Liver (tissue), 8 donors: ENCODE measurements at regions not wholly inside any gene's neighbourhood (a gene's known extent, or its start where the extent isn't known, plus 50 kb on each side); places are given as distances from the start of the nearest gene placed in this dataset.

ENCODE experiments used
- DNase-seq: peaks from one replicate; pipeline ENCODE4 v3.0.0-alpha.2; 2017; ENCODE audit warnings: low spot score
- H3K27ac ChIP-seq, 2 donors: one replicate each; pipeline ENCODE4 v1.7.0; 2013; ENCODE audit warnings: inconsistent platforms in 2 of 2, low read length in 2 of 2, control low read depth in 1 of 2, low read depth in 1 of 2, mild to moderate bottlenecking in 1 of 2
- H3K27me3 ChIP-seq, 4 donors: one replicate each; pipeline versions ENCODE4 v1.6.1 to v1.7.0; 2013; ENCODE audit warnings: low read length in 3 of 4, inconsistent platforms in 1 of 4, mild to moderate bottlenecking in 1 of 4, moderate library complexity in 1 of 4; ENCODE audit not compliant: control insufficient read depth in 4 of 4, insufficient read depth in 4 of 4
- H3K36me3 ChIP-seq, 4 donors: one replicate each; pipeline versions ENCODE4 v1.6.1 to v1.7.0; 2013; ENCODE audit warnings: low read length in 3 of 4, mild to moderate bottlenecking in 3 of 4, low read depth in 1 of 4, moderate library complexity in 1 of 4; ENCODE audit not compliant: control insufficient read depth in 4 of 4, insufficient read depth in 3 of 4
- H3K4me1 ChIP-seq, 4 donors: one replicate each; pipeline versions ENCODE4 v1.6.1 to v1.7.0; 2013; ENCODE audit warnings: low read length in 3 of 4, mild to moderate bottlenecking in 3 of 4, moderate library complexity in 1 of 4; ENCODE audit not compliant: control insufficient read depth in 4 of 4, insufficient read depth in 4 of 4
- H3K4me3 ChIP-seq, 3 donors: one replicate each; pipeline versions ENCODE4 v1.6.1 to v1.7.0; 2013; ENCODE audit warnings: low read length in 3 of 3, control low read depth in 1 of 3, low read depth in 1 of 3, mild to moderate bottlenecking in 1 of 3
- H3K9ac ChIP-seq, 2 donors: one replicate each; pipeline ENCODE4 v1.7.0; 2013; ENCODE audit warnings: low read length in 2 of 2, mild to moderate bottlenecking in 2 of 2, moderate library complexity in 2 of 2, control low read depth in 1 of 2, low read depth in 1 of 2
- H3K9me3 ChIP-seq, 4 donors: one replicate each; pipeline versions ENCODE4 v1.6.1 to v1.7.0; 2013; ENCODE audit warnings: low read length in 3 of 4; ENCODE audit not compliant: control insufficient read depth in 4 of 4
- ATF3 ChIP-seq: IDR thresholded peaks from 2 replicates; pipeline ENCODE4 v1.6.1; 2016; ENCODE audit warnings: antibody characterized with exemption
- EGR1 ChIP-seq, 2 donors: IDR thresholded peaks; 2 replicates each; pipeline ENCODE4 v1.6.1; 2016 to 2018; ENCODE audit warnings: antibody characterized with exemption in 2 of 2, low read depth in 2 of 2
- FOXA1 ChIP-seq: IDR thresholded peaks from 2 replicates; pipeline ENCODE4 v1.6.1; 2016; ENCODE audit warnings: antibody characterized with exemption
- FOXA2 ChIP-seq: IDR thresholded peaks from 2 replicates; pipeline ENCODE4 v1.6.1; 2016; ENCODE audit warnings: antibody characterized with exemption
- GABPA ChIP-seq, 2 donors: IDR thresholded peaks in 1 of 2; conservative IDR thresholded peaks in 1 of 2; 2 replicates each; pipeline ENCODE4 v1.6.1; 2016; ENCODE audit warnings: antibody characterized with exemption in 2 of 2, mild to moderate bottlenecking in 1 of 2, moderate library complexity in 1 of 2
- HNF4A ChIP-seq, 2 donors: conservative IDR thresholded peaks; 2 replicates each; pipeline ENCODE4 v1.6.1; 2016; ENCODE audit warnings: antibody characterized with exemption in 2 of 2, mild to moderate bottlenecking in 2 of 2
- HNF4G ChIP-seq: IDR thresholded peaks from 2 replicates; pipeline ENCODE4 v1.6.1; 2016; ENCODE audit warnings: antibody characterized with exemption
- JUND ChIP-seq, 2 donors: IDR thresholded peaks; 2 replicates each; pipeline ENCODE4 v1.6.1; 2016; ENCODE audit warnings: antibody characterized with exemption in 2 of 2
- MAX ChIP-seq: IDR thresholded peaks from 2 replicates; pipeline ENCODE4 v1.6.1; 2016; ENCODE audit warnings: antibody characterized with exemption
- NR2F2 ChIP-seq: IDR thresholded peaks from 2 replicates; pipeline ENCODE4 v1.6.1; 2016; ENCODE audit warnings: antibody characterized with exemption
- RAD21 ChIP-seq, 2 donors: IDR thresholded peaks; 2 replicates each; pipeline ENCODE4 v1.6.1; 2016; ENCODE audit warnings: antibody characterized with exemption in 2 of 2, mild to moderate bottlenecking in 2 of 2
- RXRA ChIP-seq, 2 donors: IDR thresholded peaks; 2 replicates each; pipeline ENCODE4 v1.6.1; 2017 to 2018; ENCODE audit warnings: antibody characterized with exemption in 2 of 2, mild to moderate bottlenecking in 1 of 2
- SP1 ChIP-seq: IDR thresholded peaks from 2 replicates; pipeline ENCODE4 v1.6.1; 2018; ENCODE audit warnings: antibody characterized with exemption, mild to moderate bottlenecking
- TAF1 ChIP-seq: conservative IDR thresholded peaks from 2 replicates; pipeline ENCODE4 v1.6.1; 2016; ENCODE audit warnings: antibody characterized with exemption, mild to moderate bottlenecking
- YY1 ChIP-seq: IDR thresholded peaks from 2 replicates; pipeline ENCODE4 v1.6.1; 2016; ENCODE audit warnings: antibody characterized with exemption, mild to moderate bottlenecking
- WGBS: extraction: QIAGEN DNeasy Blood & Tissue Kit; methylation state at CpG from one replicate; pipeline ENCODE4 v1.1.7; 2013; 5-methylcytosine and 5-hydroxymethylcytosine counted together
- TF ChIP-seq, protein P1 (sequence below): IDR thresholded peaks from 2 replicates; pipeline ENCODE4 v1.6.1; 2016; ENCODE audit warnings: antibody characterized with exemption
- TF ChIP-seq, protein P2 (sequence below): IDR thresholded peaks from 2 replicates; pipeline ENCODE4 v1.6.1; 2016; ENCODE audit warnings: antibody characterized with exemption, mild to moderate bottlenecking
- TF ChIP-seq, protein P3 (sequence below): fragments of 150-350 bp; IDR thresholded peaks from 2 replicates; pipeline ENCODE4 v1.5.1; 2017; ENCODE audit warnings: improper control_type of control experiment, low read depth, low read length; ENCODE audit not compliant: missing input control
- donor health status: healthy.
- donor health status: healthy.
- donor health status: healthy.
- donor health status: healthy.
- donor health status: healthy.

GRCh38 chr2:236706803-236707202 is 137.2 kb downstream of the ACKR3 start:
- TF ChIP-seq, protein P1, sequence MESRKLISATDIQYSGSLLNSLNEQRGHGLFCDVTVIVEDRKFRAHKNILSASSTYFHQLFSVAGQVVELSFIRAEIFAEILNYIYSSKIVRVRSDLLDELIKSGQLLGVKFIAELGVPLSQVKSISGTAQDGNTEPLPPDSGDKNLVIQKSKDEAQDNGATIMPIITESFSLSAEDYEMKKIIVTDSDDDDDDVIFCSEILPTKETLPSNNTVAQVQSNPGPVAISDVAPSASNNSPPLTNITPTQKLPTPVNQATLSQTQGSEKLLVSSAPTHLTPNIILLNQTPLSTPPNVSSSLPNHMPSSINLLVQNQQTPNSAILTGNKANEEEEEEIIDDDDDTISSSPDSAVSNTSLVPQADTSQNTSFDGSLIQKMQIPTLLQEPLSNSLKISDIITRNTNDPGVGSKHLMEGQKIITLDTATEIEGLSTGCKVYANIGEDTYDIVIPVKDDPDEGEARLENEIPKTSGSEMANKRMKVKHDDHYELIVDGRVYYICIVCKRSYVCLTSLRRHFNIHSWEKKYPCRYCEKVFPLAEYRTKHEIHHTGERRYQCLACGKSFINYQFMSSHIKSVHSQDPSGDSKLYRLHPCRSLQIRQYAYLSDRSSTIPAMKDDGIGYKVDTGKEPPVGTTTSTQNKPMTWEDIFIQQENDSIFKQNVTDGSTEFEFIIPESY: no peak
- no peak for TF ChIP-seq YY1
- no peak for TF ChIP-seq RXRA (IDR thresholded peaks at IDR 0.05)
- no peak for TF ChIP-seq MAX
- TF ChIP-seq HNF4A (conservative IDR thresholded peaks at IDR 0.05): no peak
- TF ChIP-seq TAF1: no peak
- TF ChIP-seq, protein P2, sequence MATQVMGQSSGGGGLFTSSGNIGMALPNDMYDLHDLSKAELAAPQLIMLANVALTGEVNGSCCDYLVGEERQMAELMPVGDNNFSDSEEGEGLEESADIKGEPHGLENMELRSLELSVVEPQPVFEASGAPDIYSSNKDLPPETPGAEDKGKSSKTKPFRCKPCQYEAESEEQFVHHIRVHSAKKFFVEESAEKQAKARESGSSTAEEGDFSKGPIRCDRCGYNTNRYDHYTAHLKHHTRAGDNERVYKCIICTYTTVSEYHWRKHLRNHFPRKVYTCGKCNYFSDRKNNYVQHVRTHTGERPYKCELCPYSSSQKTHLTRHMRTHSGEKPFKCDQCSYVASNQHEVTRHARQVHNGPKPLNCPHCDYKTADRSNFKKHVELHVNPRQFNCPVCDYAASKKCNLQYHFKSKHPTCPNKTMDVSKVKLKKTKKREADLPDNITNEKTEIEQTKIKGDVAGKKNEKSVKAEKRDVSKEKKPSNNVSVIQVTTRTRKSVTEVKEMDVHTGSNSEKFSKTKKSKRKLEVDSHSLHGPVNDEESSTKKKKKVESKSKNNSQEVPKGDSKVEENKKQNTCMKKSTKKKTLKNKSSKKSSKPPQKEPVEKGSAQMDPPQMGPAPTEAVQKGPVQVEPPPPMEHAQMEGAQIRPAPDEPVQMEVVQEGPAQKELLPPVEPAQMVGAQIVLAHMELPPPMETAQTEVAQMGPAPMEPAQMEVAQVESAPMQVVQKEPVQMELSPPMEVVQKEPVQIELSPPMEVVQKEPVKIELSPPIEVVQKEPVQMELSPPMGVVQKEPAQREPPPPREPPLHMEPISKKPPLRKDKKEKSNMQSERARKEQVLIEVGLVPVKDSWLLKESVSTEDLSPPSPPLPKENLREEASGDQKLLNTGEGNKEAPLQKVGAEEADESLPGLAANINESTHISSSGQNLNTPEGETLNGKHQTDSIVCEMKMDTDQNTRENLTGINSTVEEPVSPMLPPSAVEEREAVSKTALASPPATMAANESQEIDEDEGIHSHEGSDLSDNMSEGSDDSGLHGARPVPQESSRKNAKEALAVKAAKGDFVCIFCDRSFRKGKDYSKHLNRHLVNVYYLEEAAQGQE: no peak
- no peak for TF ChIP-seq SP1
- no peak for TF ChIP-seq EGR1 (IDR thresholded peaks at IDR 0.05; ENCODE audit: low read depth in 2 of 2)
- TF ChIP-seq JUND (IDR thresholded peaks at IDR 0.05): no peak
- no peak for TF ChIP-seq ATF3
- no peak for TF ChIP-seq HNF4G
- no peak for TF ChIP-seq GABPA (IDR thresholded peaks at IDR 0.05 in 1 of 2, conservative IDR thresholded peaks at IDR 0.05 in 1 of 2)
- TF ChIP-seq NR2F2: no peak
- Histone ChIP-seq H3K9me3 (no peaks in the 10 kb centered on the region), H3K4me3 (no peak overlapping the region), H3K9ac (no peak overlapping the region), H3K27ac (no peak overlapping the region), H3K27me3 (no peaks in the 10 kb centered on the region), H3K36me3 (no peaks in the 10 kb centered on the region), H3K4me1 (peaks cover 4 to 45% (median 39%) of the 10 kb centered on the region in 4 donors)
- no peak for DNase-seq

- no peaks in the 10 kb centered on the region for H3K36me3 ChIP-seq
- no peak overlapping the region for H3K27ac ChIP-seq
- no peaks in the 10 kb centered on the region for H3K27me3 ChIP-seq
- WGBS: 80% methylated on average over 2 of the region's 2 CpGs
- H3K9me3 ChIP-seq: no peaks in the 10 kb centered on the region
- H3K4me3 ChIP-seq: no peak overlapping the region
- peaks cover 0 to 17% (median 12%) of the 10 kb centered on the region in 4 donors for H3K4me1 ChIP-seq
- no peak overlapping the region for H3K9ac ChIP-seq
- no peak for DNase-seq
- no peak for TF ChIP-seq FOXA1
- no peak for TF ChIP-seq NR2F2
- TF ChIP-seq, protein P3, sequence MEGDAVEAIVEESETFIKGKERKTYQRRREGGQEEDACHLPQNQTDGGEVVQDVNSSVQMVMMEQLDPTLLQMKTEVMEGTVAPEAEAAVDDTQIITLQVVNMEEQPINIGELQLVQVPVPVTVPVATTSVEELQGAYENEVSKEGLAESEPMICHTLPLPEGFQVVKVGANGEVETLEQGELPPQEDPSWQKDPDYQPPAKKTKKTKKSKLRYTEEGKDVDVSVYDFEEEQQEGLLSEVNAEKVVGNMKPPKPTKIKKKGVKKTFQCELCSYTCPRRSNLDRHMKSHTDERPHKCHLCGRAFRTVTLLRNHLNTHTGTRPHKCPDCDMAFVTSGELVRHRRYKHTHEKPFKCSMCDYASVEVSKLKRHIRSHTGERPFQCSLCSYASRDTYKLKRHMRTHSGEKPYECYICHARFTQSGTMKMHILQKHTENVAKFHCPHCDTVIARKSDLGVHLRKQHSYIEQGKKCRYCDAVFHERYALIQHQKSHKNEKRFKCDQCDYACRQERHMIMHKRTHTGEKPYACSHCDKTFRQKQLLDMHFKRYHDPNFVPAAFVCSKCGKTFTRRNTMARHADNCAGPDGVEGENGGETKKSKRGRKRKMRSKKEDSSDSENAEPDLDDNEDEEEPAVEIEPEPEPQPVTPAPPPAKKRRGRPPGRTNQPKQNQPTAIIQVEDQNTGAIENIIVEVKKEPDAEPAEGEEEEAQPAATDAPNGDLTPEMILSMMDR: no peak
- no peak for TF ChIP-seq HNF4G
- TF ChIP-seq MAX: no peak
- TF ChIP-seq SP1: no peak
- TF ChIP-seq RAD21 (IDR thresholded peaks at IDR 0.05): no peak
- TF ChIP-seq TAF1: no peak
- TF ChIP-seq YY1: no peak
- no peak for TF ChIP-seq HNF4A (conservative IDR thresholded peaks at IDR 0.05)
- no peak for TF ChIP-seq RXRA (IDR thresholded peaks at IDR 0.05)
- TF ChIP-seq FOXA2: no peak
- TF ChIP-seq, protein P2: no peak
- no peak for TF ChIP-seq ATF3
- no peak for TF ChIP-seq EGR1 (IDR thresholded peaks at IDR 0.05; ENCODE audit: low read depth in 2 of 2)
Measured at GRCh38 chr2:236711440-236711839, 141.8 kb downstream of the ACKR3 start.
